ENCODE measurements at regions not wholly inside any gene's neighbourhood (a gene's known extent, or its start where the extent isn't known, plus 50 kb on each side); places are given as distances from the start of the nearest gene placed in this dataset.
"Not testable (repeated sequence)": the region's sequence is repeated elsewhere in the genome, so short reads cannot be mapped to it uniquely, and the experiment has no call there.

GRCh38 chr7:42722198-42722597 lies 189.7 kb downstream of the C7orf25 start:
- H3K9me3 ChIP-seq (ENCODE audit: control insufficient read depth, insufficient read depth, low read length): no peaks in the 10 kb centered on the region
- H3K27me3 ChIP-seq (ENCODE audit: control insufficient read depth, insufficient read depth, low read length): no peaks in the 10 kb centered on the region
- H3K4me3 ChIP-seq (ENCODE audit: low read depth, low read length): no peak overlapping the region
- no peak overlapping the region for H3K9ac ChIP-seq (ENCODE audit: low read depth, low read length)
- no peaks in the 10 kb centered on the region for H3K36me3 ChIP-seq (ENCODE audit: control insufficient read depth, insufficient read depth, low read length)
- H3K4me1 ChIP-seq (ENCODE audit: control insufficient read depth, insufficient read depth, low read length): peaks cover 6% of the 10 kb centered on the region; the same call in 1 of the 2 replicates
- no peak overlapping the region for H3K27ac ChIP-seq (ENCODE audit: low read depth, low read length)

- peak overlapping the region; percentile 11 for H3K27ac ChIP-seq (ENCODE audit: low read depth, low read length)
- no peak overlapping the region for H3K4me3 ChIP-seq (ENCODE audit: low read depth, low read length)
- H3K4me1 ChIP-seq (ENCODE audit: control insufficient read depth, insufficient read depth, low read length): peaks cover 6% of the 10 kb centered on the region; the same call in 1 of the 2 replicates
- H3K9ac ChIP-seq (ENCODE audit: low read depth, low read length): no peak overlapping the region
- no peaks in the 10 kb centered on the region for H3K9me3 ChIP-seq (ENCODE audit: control insufficient read depth, insufficient read depth, low read length)
- H3K27me3 ChIP-seq (ENCODE audit: control insufficient read depth, insufficient read depth, low read length): no peaks in the 10 kb centered on the region
- H3K36me3 ChIP-seq (ENCODE audit: control insufficient read depth, insufficient read depth, low read length): no peaks in the 10 kb centered on the region
Observed at GRCh38 chr7:42720991-42721796, 190.7 kb downstream of the C7orf25 start.

GRCh38 chr7:42720012-42720411 lies 191.9 kb downstream of the C7orf25 start:
- H3K36me3 ChIP-seq (ENCODE audit: control insufficient read depth, insufficient read depth, low read length): no peaks in the 10 kb centered on the region
- H3K27me3 ChIP-seq (ENCODE audit: control insufficient read depth, insufficient read depth, low read length): no peaks in the 10 kb centered on the region
- H3K9me3 ChIP-seq (ENCODE audit: control insufficient read depth, insufficient read depth, low read length): no peaks in the 10 kb centered on the region
- H3K4me3 ChIP-seq (ENCODE audit: low read depth, low read length): no peak overlapping the region
- H3K27ac ChIP-seq (ENCODE audit: low read depth, low read length): no peak overlapping the region
- H3K9ac ChIP-seq (ENCODE audit: low read depth, low read length): no peak overlapping the region
- H3K4me1 ChIP-seq (ENCODE audit: control insufficient read depth, insufficient read depth, low read length): peaks cover 6% of the 10 kb centered on the region; the same call in 1 of the 2 replicates

- not testable (repeated sequence) for H3K36me3 ChIP-seq (ENCODE audit: control insufficient read depth, insufficient read depth, low read length); H3K27ac ChIP-seq (ENCODE audit: low read depth, low read length); H3K4me1 ChIP-seq (ENCODE audit: control insufficient read depth, insufficient read depth, low read length); H3K9me3 ChIP-seq (ENCODE audit: control insufficient read depth, insufficient read depth, low read length); H3K4me3 ChIP-seq (ENCODE audit: low read depth, low read length); H3K27me3 ChIP-seq (ENCODE audit: control insufficient read depth, insufficient read depth, low read length); H3K9ac ChIP-seq (ENCODE audit: low read depth, low read length)
Observed at GRCh38 chr7:42718466-42718865, 193.4 kb downstream of the C7orf25 start.

- Histone ChIP-seq H3K9ac (ENCODE audit: low read depth, low read length) (no peak overlapping the region), H3K36me3 (ENCODE audit: control insufficient read depth, insufficient read depth, low read length) (no peaks in the 10 kb centered on the region), H3K4me3 (ENCODE audit: low read depth, low read length) (no peak overlapping the region), H3K4me1 (ENCODE audit: control insufficient read depth, insufficient read depth, low read length) (no peaks in the 10 kb centered on the region), H3K9me3 (ENCODE audit: control insufficient read depth, insufficient read depth, low read length) (no peaks in the 10 kb centered on the region), H3K27me3 (ENCODE audit: control insufficient read depth, insufficient read depth, low read length) (no peaks in the 10 kb centered on the region), H3K27ac (ENCODE audit: low read depth, low read length) (no peak overlapping the region)
Observed at GRCh38 chr7:42714356-42714755, 197.5 kb downstream of the C7orf25 start.

- Histone ChIP-seq H3K27ac (ENCODE audit: low read depth, low read length) (no peak overlapping the region), H3K36me3 (ENCODE audit: control insufficient read depth, insufficient read depth, low read length) (no peaks in the 10 kb centered on the region), H3K27me3 (ENCODE audit: control insufficient read depth, insufficient read depth, low read length) (no peaks in the 10 kb centered on the region), H3K4me3 (ENCODE audit: low read depth, low read length) (no peak overlapping the region), H3K9ac (ENCODE audit: low read depth, low read length) (no peak overlapping the region), H3K4me1 (ENCODE audit: control insufficient read depth, insufficient read depth, low read length) (no peaks in the 10 kb centered on the region), H3K9me3 (ENCODE audit: control insufficient read depth, insufficient read depth, low read length) (no peaks in the 10 kb centered on the region)
Observed at GRCh38 chr7:42709284-42709683, 202.6 kb downstream of the C7orf25 start.

GRCh38 chr7:42704710-42705109 lies 207.2 kb downstream of the C7orf25 start:
- Histone ChIP-seq H3K4me1 (ENCODE audit: control insufficient read depth, insufficient read depth, low read length) (no peaks in the 10 kb centered on the region; the same call in 1 of the 2 replicates), H3K4me3 (ENCODE audit: low read depth, low read length) (no peak overlapping the region), H3K9ac (ENCODE audit: low read depth, low read length) (no peak overlapping the region), H3K27me3 (ENCODE audit: control insufficient read depth, insufficient read depth, low read length) (no peaks in the 10 kb centered on the region), H3K9me3 (ENCODE audit: control insufficient read depth, insufficient read depth, low read length) (no peaks in the 10 kb centered on the region), H3K36me3 (ENCODE audit: control insufficient read depth, insufficient read depth, low read length) (no peaks in the 10 kb centered on the region), H3K27ac (ENCODE audit: low read depth, low read length) (no peak overlapping the region)

- Histone ChIP-seq H3K9me3 (ENCODE audit: control insufficient read depth, insufficient read depth, low read length) (no peaks in the 10 kb centered on the region), H3K4me3 (ENCODE audit: low read depth, low read length) (no peak overlapping the region), H3K27ac (ENCODE audit: low read depth, low read length) (no peak overlapping the region)
Observed at GRCh38 chr7:42702647-42703046, 209.2 kb downstream of the C7orf25 start.

GRCh38 chr7:42700406-42701327 lies 211.2 kb downstream of the C7orf25 start:
- H3K27ac ChIP-seq (ENCODE audit: low read depth, low read length): no peak overlapping the region
- no peaks in the 10 kb centered on the region for H3K36me3 ChIP-seq (ENCODE audit: control insufficient read depth, insufficient read depth, low read length)
- H3K4me1 ChIP-seq (ENCODE audit: control insufficient read depth, insufficient read depth, low read length): no peaks in the 10 kb centered on the region; the same call in 1 of the 2 replicates
- H3K9me3 ChIP-seq (ENCODE audit: control insufficient read depth, insufficient read depth, low read length): no peaks in the 10 kb centered on the region
- H3K27me3 ChIP-seq (ENCODE audit: control insufficient read depth, insufficient read depth, low read length): no peaks in the 10 kb centered on the region
- no peak overlapping the region for H3K9ac ChIP-seq (ENCODE audit: low read depth, low read length)
- H3K4me3 ChIP-seq (ENCODE audit: low read depth, low read length): no peak overlapping the region

More at GRCh38 chr7:42702647-42703046, 209.2 kb downstream of the C7orf25 start:
- H3K9ac ChIP-seq (ENCODE audit: low read depth, low read length): no peak overlapping the region
- H3K36me3 ChIP-seq (ENCODE audit: control insufficient read depth, insufficient read depth, low read length): no peaks in the 10 kb centered on the region
- H3K27me3 ChIP-seq (ENCODE audit: control insufficient read depth, insufficient read depth, low read length): no peaks in the 10 kb centered on the region
- H3K4me1 ChIP-seq (ENCODE audit: control insufficient read depth, insufficient read depth, low read length): no peaks in the 10 kb centered on the region; the same call in 1 of the 2 replicates

GRCh38 chr7:42699380-42700178 lies 212.3 kb downstream of the C7orf25 start:
- no peak overlapping the region for H3K9ac ChIP-seq (ENCODE audit: low read depth, low read length)
- H3K36me3 ChIP-seq (ENCODE audit: control insufficient read depth, insufficient read depth, low read length): no peaks in the 10 kb centered on the region
- H3K27ac ChIP-seq (ENCODE audit: low read depth, low read length): no peak overlapping the region
- no peaks in the 10 kb centered on the region for H3K9me3 ChIP-seq (ENCODE audit: control insufficient read depth, insufficient read depth, low read length)
- H3K27me3 ChIP-seq (ENCODE audit: control insufficient read depth, insufficient read depth, low read length): no peaks in the 10 kb centered on the region
- H3K4me1 ChIP-seq (ENCODE audit: control insufficient read depth, insufficient read depth, low read length): no peaks in the 10 kb centered on the region; the same call in 1 of the 2 replicates
- H3K4me3 ChIP-seq (ENCODE audit: low read depth, low read length): no peak overlapping the region
